K562 (cell line): ENCODE measurements at regions not wholly inside any gene's neighbourhood (a gene's known extent, or its start where the extent isn't known, plus 50 kb on each side); places are given as distances from the start of the nearest gene placed in this dataset.
A peak's percentile ranks its signal among the peaks of the same experiment; 100 is the strongest.

Source experiments
- ATAC-seq: fragments of 200-7000 bp; cut with Tn5 transposase; 3 replicates; pipeline ENCODE4 v1.9.1; 2020; ENCODE audit warnings: moderate library complexity
- BruUV-seq: library from RNA; stranded (reverse); fragments of 400-500 nt; replicated peaks from 2 replicates; lab custom pipeline; 2021; lab: Mats Ljungman, UMichigan
- CTCF ChIA-PET: fragments of 300-600 bp; formaldehyde crosslinking; extraction: SDS; loops from one replicate; lab custom pipeline; 2021; ENCODE audit warnings: low intra/inter-chr PET ratio; lab: Yijun Ruan, JAX
- POLR2A ChIA-PET: fragments of 300-600, 350-650 bp; sonication (Branson Sonifier 250); formaldehyde crosslinking; extraction: SDS; loops from one replicate; lab custom pipeline; 2021; ENCODE audit warnings: antibody characterized with exemption, inconsistent platforms; lab: Yijun Ruan, JAX
- DNase-seq, 4 experiments: peaks; one replicate each; pipeline versions ENCODE4 v3.0.0 to v3.0.0-alpha.2; 2011 to 2018; ENCODE audit warnings: low spot score in 3 of 4, mixed read lengths in 3 of 4; ENCODE audit errors: extremely low read depth in 1 of 4
- FAIRE-seq: peaks from 2 replicates; lab custom pipeline; 2011; peaks lifted over from hg19 to GRCh38; lab: Jason Lieb, UNC
- H2AFZ ChIP-seq: 2 replicates; pipeline ENCODE4 v1.6.0; 2011; ENCODE audit warnings: low read depth, low read length, control low read depth, inconsistent platforms
- H3K27ac ChIP-seq: fragments of 200-600 bp; 3 replicates; pipeline ENCODE4 v1.8.0; 2011; ENCODE audit warnings: low read depth, mild to moderate bottlenecking, control low read depth, inconsistent platforms, low read length, moderate library complexity, mixed read lengths; ENCODE audit errors: extremely low read depth
- H3K27me3 ChIP-seq, 2 experiments: fragments of 300-600 bp in 1 of 2; 2 replicates in 1 of 2; 3 replicates in 1 of 2; pipeline versions ENCODE4 v1.6.0 to v1.8.0; 2011; ENCODE audit warnings: inconsistent platforms in 2 of 2, low read length in 2 of 2, mild to moderate bottlenecking in 1 of 2, mixed read lengths in 1 of 2, moderate library complexity in 1 of 2; ENCODE audit not compliant: control insufficient read depth in 2 of 2, insufficient read depth in 2 of 2
- H3K36me3 ChIP-seq: fragments of 300-600 bp; 3 replicates; pipeline ENCODE4 v1.8.0; 2011; ENCODE audit warnings: mild to moderate bottlenecking, low read length, inconsistent platforms; ENCODE audit not compliant: control insufficient read depth, insufficient read depth
- H3K4me1 ChIP-seq, 2 experiments: fragments of 200-600 bp in 1 of 2; replicated peaks in 1 of 2; 2 replicates in 1 of 2; 3 replicates in 1 of 2; pipeline versions ENCODE4 v1.5.1 to v1.8.0; 2011; ENCODE audit warnings: inconsistent platforms in 2 of 2, low read length in 2 of 2, mild to moderate bottlenecking in 1 of 2, mixed read lengths in 1 of 2, moderate library complexity in 1 of 2; ENCODE audit not compliant: control insufficient read depth in 2 of 2, insufficient read depth in 2 of 2
- H3K4me2 ChIP-seq: 2 replicates; pipeline ENCODE4 v1.6.1; 2011; ENCODE audit warnings: low read length, control low read depth, inconsistent platforms, mixed read lengths; ENCODE audit not compliant: insufficient read depth
- H3K4me3 ChIP-seq: fragments of 200-600 bp; sonication (generic), shearing (Covaris generic); 2 replicates; pipeline ENCODE4 v1.5.1; 2016; ENCODE audit warnings: control low read depth, inconsistent platforms
- H3K79me2 ChIP-seq: fragments of 200-600 bp; 3 replicates; pipeline ENCODE4 v1.8.0; 2011; ENCODE audit warnings: low read length, inconsistent platforms; ENCODE audit not compliant: control insufficient read depth, insufficient read depth
- H3K9ac ChIP-seq, 2 experiments: 2 replicates each; pipeline versions ENCODE4 v1.6.0 to v1.6.1; 2011; ENCODE audit warnings: low read depth in 2 of 2, low read length in 2 of 2, control low read depth in 1 of 2, inconsistent platforms in 1 of 2, mild to moderate bottlenecking in 1 of 2, mixed read lengths in 1 of 2; ENCODE audit not compliant: insufficient read depth in 1 of 2
- H3K9me1 ChIP-seq: one replicate; pipeline ENCODE4 v1.6.0; 2011; ENCODE audit warnings: inconsistent platforms, mild to moderate bottlenecking, low read length, moderate library complexity; ENCODE audit not compliant: control insufficient read depth, insufficient read depth
- H3K9me3 ChIP-seq: replicated peaks from 2 replicates; pipeline ENCODE4 v1.5.1; 2011; ENCODE audit warnings: low read depth, low read length, inconsistent platforms; ENCODE audit not compliant: control insufficient read depth, insufficient read depth
- H4K20me1 ChIP-seq: replicated peaks from 2 replicates; pipeline ENCODE4 v1.6.1; 2011; ENCODE audit warnings: low read length, inconsistent platforms, mixed read lengths; ENCODE audit not compliant: control insufficient read depth, insufficient read depth
- ARID1B ChIP-seq: fragments of 450-650 bp; IDR thresholded peaks from 2 replicates; pipeline ENCODE4 v1.6.1; 2016; ENCODE audit warnings: antibody characterized with exemption, mild to moderate bottlenecking, inconsistent platforms
- CBFA2T2 ChIP-seq: fragments of 450-650 bp; conservative IDR thresholded peaks from 2 replicates; pipeline ENCODE4 v1.6.1; 2017; ENCODE audit warnings: mild to moderate bottlenecking
- COPS2 ChIP-seq: fragments of 450-650 bp; conservative IDR thresholded peaks from 2 replicates; pipeline ENCODE4 v1.6.1; 2016; ENCODE audit warnings: mild to moderate bottlenecking, moderate library complexity
- CTBP1 ChIP-seq: fragments of 450-650 bp; IDR thresholded peaks from 2 replicates; pipeline ENCODE4 v1.6.1; 2016; ENCODE audit warnings: borderline replicate concordance
- DPF2 ChIP-seq: fragments of 450-650 bp; IDR thresholded peaks from 2 replicates; pipeline ENCODE4 v1.6.1; 2016
- EP300 ChIP-seq: IDR thresholded peaks from 2 replicates; pipeline ENCODE4 v1.6.1; 2012; ENCODE audit warnings: low read length, improper control_type of control experiment
- FOSL1 ChIP-seq: fragments of 200-800 bp; sonication (Bioruptor generic); conservative IDR thresholded peaks from 2 replicates; pipeline ENCODE4 v1.6.1; 2016; ENCODE audit warnings: missing genetic modification characterization, missing compliant biosample characterization
- MAFF ChIP-seq: IDR thresholded peaks from 2 replicates; pipeline ENCODE4 v1.6.1; 2012; ENCODE audit warnings: low read length, improper control_type of control experiment
- MCM2 ChIP-seq: fragments of 450-650 bp; IDR thresholded peaks from 2 replicates; pipeline ENCODE4 v1.6.1; 2017; ENCODE audit warnings: low read depth, mild to moderate bottlenecking
- SMAD4 ChIP-seq: fragments of 250-450 bp; sonication (Bioruptor Pico); conservative IDR thresholded peaks from 2 replicates; pipeline ENCODE4 v1.8.0; 2021; ENCODE audit warnings: inconsistent platforms, mild to moderate bottlenecking, moderate library complexity
- TEAD2 ChIP-seq: fragments of 450-650 bp; IDR thresholded peaks from 2 replicates; pipeline ENCODE4 v1.6.1; 2016; ENCODE audit warnings: missing genetic modification characterization, control low read depth, missing compliant biosample characterization
- ZNF311 ChIP-seq: fragments of 250-450 bp; sonication (Bioruptor Pico); IDR thresholded peaks from 2 replicates; pipeline ENCODE4 v1.4.0; 2020; ENCODE audit warnings: mild to moderate bottlenecking, moderate library complexity
- ZNF316 ChIP-seq: fragments of 450-650 bp; IDR thresholded peaks from 2 replicates; pipeline ENCODE4 v1.6.1; 2016
- ZNF589 ChIP-seq: fragments of 200-800 bp; sonication (Bioruptor generic); IDR thresholded peaks from 2 replicates; pipeline ENCODE4 v1.6.1; 2016; ENCODE audit warnings: low read depth, missing genetic modification characterization, missing compliant biosample characterization
- ZNF592 ChIP-seq: fragments of 450-650 bp; IDR thresholded peaks from 2 replicates; pipeline ENCODE4 v1.6.1; 2017; ENCODE audit warnings: antibody characterized with exemption, mild to moderate bottlenecking
- ZNF766 ChIP-seq: fragments of 200-800 bp; sonication (Bioruptor generic); conservative IDR thresholded peaks from 2 replicates; pipeline ENCODE4 v1.6.1; 2016; ENCODE audit warnings: missing genetic modification characterization, missing compliant biosample characterization
- WGBS: fragments of 100-300 bp; shearing (Covaris generic); methylation state at CpG from one replicate; pipeline ENCODE4 v1.1.6; 2016; ENCODE audit warnings: low coverage, mixed read lengths; ENCODE audit not compliant: insufficient coverage; ENCODE audit errors: missing lambda C conversion rate; 5-methylcytosine and 5-hydroxymethylcytosine counted together
- in situ Hi-C: fragments of 300-500 bp; cut with MboI; formaldehyde crosslinking; loops from 4 replicates; pipeline ENCODE4 v1.15.0; 2018; ENCODE audit warnings: inconsistent platforms, mixed read lengths
- intact Hi-C: fragments of 100-400 bp; cut with micrococcal nuclease; formaldehyde crosslinking; loops from 2 replicates; pipeline ENCODE4 v1.14.2; 2022
- TF ChIP-seq, protein P1 (sequence below): fragments of 250-450 bp; sonication (Bioruptor Pico); IDR thresholded peaks from 2 replicates; pipeline ENCODE4 v1.4.0; 2020; ENCODE audit warnings: mild to moderate bottlenecking, moderate library complexity

DNA sequence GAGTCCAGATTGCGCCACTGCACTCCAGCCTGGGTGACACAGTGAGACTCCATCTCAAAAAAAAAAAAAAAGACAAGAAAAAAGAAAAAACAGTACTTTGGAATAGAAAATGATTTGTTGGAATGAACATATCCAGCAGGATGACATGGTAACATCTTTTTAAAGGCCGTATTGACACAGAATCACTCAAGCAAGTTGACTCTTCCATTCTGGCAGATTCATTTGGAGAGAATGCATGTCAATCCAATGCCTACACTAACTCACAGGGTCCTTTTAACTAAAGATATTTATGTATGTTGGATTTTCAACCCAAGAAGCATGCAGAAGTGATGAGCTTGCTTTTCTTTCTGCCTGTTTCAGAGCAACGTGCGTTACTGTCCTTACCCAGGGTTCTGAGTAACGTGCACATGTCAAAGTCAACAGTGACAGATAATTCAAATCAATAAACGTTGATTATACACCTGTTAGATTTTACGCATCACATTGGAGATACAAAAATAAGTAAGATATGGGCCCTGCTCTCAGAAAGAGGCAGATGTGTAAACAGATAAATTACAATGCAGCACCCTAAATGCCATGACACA, 77.1 kb upstream of the FNDC3B start:
- H4K20me1 ChIP-seq = no peaks in the 10 kb centered on the region
- in situ Hi-C loops = no loop called here
- no peaks in the 10 kb centered on the region for H3K27me3 ChIP-seq
- H3K9me1 ChIP-seq = no peaks in the 10 kb centered on the region
- ChIA-PET POLR2A (no interaction called here), CTCF (no interaction called here)
- H3K4me2 ChIP-seq = 0 out of 2 replicates have a peak overlapping the region, but pooled peaks have one; percentile 13
- no peak for DNase-seq
- no peaks in the 10 kb centered on the region for H3K79me2 ChIP-seq
- ATAC-seq = no peak
- peak; percentile 6 for FAIRE-seq
- 52% methylated on average over 6 of the region's 7 CpGs for WGBS
- H3K36me3 ChIP-seq = no peaks in the 10 kb centered on the region
- peaks cover 6 to 44% of the 10 kb centered on the region in 2 experiments; a peak in 4 of 5 replicates for H3K4me1 ChIP-seq
- H3K4me3 ChIP-seq = no peak overlapping the region
- BruUV-seq = no TSS peak
- H3K9ac ChIP-seq = no peak overlapping the region
- H3K9me3 ChIP-seq = no peaks in the 10 kb centered on the region
- H3K27ac ChIP-seq = peak overlapping the region; percentile 22; the same call in 1 of the 3 replicates
- H2AFZ ChIP-seq = peak overlapping the region; percentile 65
- intact Hi-C loops = loop anchor here (5.0 kb wide), 1 partner anchor 150 kb away; the partner anchor contains the start of gene PLD1
- TF ChIP-seq MAFF (peak; percentile 21; the same call in 1 of the 2 replicates), COPS2 (no peak), MCM2 (no peak), CBFA2T2 (no peak), ZNF316 (peak; percentile 81), ZNF592 (0 out of 2 replicates have a peak, but pooled peaks have one; percentile 49), DPF2 (0 out of 2 replicates have a peak, but pooled peaks have one; percentile 30), ZNF766 (no peak), CTBP1 (peak; percentile 20; the same call in 1 of the 2 replicates), ARID1B (peak; percentile 31; the same call in 1 of the 2 replicates), EP300 (0 out of 2 replicates have a peak, but pooled peaks have one; percentile 13), ZNF589 (CRISPR knock-in tag) (peak; percentile 25; the same call in 1 of the 2 replicates), FOSL1 (tag) (0 out of 2 replicates have a peak, but pooled peaks have one; percentile 25), ZNF311 (CRISPR knock-in tag) (0 out of 2 replicates have a peak, but pooled peaks have one; percentile 15), SMAD4 (CRISPR knock-in tag) (0 out of 2 replicates have a peak, but pooled peaks have one; percentile 12), TEAD2 (tag) (no peak)
- TF ChIP-seq, protein P1, sequence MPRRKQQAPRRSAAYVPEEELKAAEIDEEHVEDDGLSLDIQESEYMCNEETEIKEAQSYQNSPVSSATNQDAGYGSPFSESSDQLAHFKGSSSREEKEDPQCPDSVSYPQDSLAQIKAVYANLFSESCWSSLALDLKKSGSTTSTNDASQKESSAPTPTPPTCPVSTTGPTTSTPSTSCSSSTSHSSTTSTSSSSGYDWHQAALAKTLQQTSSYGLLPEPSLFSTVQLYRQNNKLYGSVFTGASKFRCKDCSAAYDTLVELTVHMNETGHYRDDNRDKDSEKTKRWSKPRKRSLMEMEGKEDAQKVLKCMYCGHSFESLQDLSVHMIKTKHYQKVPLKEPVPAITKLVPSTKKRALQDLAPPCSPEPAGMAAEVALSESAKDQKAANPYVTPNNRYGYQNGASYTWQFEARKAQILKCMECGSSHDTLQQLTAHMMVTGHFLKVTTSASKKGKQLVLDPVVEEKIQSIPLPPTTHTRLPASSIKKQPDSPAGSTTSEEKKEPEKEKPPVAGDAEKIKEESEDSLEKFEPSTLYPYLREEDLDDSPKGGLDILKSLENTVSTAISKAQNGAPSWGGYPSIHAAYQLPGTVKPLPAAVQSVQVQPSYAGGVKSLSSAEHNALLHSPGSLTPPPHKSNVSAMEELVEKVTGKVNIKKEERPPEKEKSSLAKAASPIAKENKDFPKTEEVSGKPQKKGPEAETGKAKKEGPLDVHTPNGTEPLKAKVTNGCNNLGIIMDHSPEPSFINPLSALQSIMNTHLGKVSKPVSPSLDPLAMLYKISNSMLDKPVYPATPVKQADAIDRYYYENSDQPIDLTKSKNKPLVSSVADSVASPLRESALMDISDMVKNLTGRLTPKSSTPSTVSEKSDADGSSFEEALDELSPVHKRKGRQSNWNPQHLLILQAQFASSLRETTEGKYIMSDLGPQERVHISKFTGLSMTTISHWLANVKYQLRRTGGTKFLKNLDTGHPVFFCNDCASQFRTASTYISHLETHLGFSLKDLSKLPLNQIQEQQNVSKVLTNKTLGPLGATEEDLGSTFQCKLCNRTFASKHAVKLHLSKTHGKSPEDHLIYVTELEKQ (CRISPR knock-in tag) = no peak
